IMR-90 (cell line): ENCODE measurements at regions not wholly inside any gene's neighbourhood (a gene's known extent, or its start where the extent isn't known, plus 50 kb on each side); places are given as distances from the start of the nearest gene placed in this dataset.

Source experiments
- CTCF ChIP-seq: conservative IDR thresholded peaks from 2 replicates; pipeline ENCODE4 v1.5.1; 2012; ENCODE audit warnings: mild to moderate bottlenecking, low read depth, low read length, improper control_type of control experiment
- NFE2L2 ChIP-seq: fragments of 150-350 bp; IDR thresholded peaks from 2 replicates; pipeline ENCODE4 v1.6.1; 2016; ENCODE audit warnings: low read depth, mild to moderate bottlenecking, low read length
- POLR2A ChIP-seq: IDR thresholded peaks from 2 replicates; pipeline ENCODE4 v1.6.1; 2012; ENCODE audit warnings: mild to moderate bottlenecking, low read depth, low read length
- RAD21 ChIP-seq: IDR thresholded peaks from 2 replicates; pipeline ENCODE4 v1.6.1; 2012; ENCODE audit warnings: low read length, improper control_type of control experiment
- SMC3 ChIP-seq: fragments of 150-350 bp; IDR thresholded peaks from 2 replicates; pipeline ENCODE4 v1.6.1; 2016; ENCODE audit warnings: low read depth, mild to moderate bottlenecking, antibody characterized with exemption, low read length, moderate library complexity

DNA sequence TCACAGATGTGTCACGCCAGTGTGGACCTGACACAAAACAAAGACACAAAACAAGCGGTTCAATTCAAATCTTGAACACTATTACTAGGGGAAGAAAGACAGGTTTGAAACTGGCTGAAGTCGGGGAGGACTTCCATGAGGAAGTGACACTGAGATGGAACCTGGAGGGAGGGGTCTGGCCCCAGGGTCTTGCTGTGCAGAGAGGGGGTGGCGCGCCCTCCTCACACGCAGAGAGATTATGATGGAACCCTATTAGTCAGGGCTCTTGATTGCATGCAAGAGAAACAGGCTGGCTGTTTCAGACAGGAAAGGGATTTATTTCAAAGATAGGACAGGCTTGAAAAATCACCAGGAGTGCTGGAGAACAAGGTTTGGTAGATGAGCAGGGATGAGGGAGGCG lies 363.6 kb upstream of the HS6ST1 start:
- TF ChIP-seq NFE2L2 = no peak
- TF ChIP-seq CTCF = no peak
- TF ChIP-seq POLR2A = no peak
- TF ChIP-seq RAD21 = no peak
- no peak for TF ChIP-seq SMC3
